Neuronal stem cell (in vitro differentiated cells): ENCODE measurements at regions not wholly inside any gene's neighbourhood (a gene's known extent, or its start where the extent isn't known, plus 50 kb on each side); places are given as distances from the start of the nearest gene placed in this dataset.
"Not testable (repeated sequence)": the region's sequence is repeated elsewhere in the genome, so short reads cannot be mapped to it uniquely, and the experiment has no call there.

Experiments used
- DNase-seq: peaks from one replicate; pipeline ENCODE4 v3.0.0-alpha.2; 2013; ENCODE audit warnings: low spot score
- H2AFZ ChIP-seq: one replicate; pipeline ENCODE4 v1.6.1; 2013; ENCODE audit warnings: mild to moderate bottlenecking, low read length, inconsistent platforms
- H2AK5ac ChIP-seq: 2 replicates; pipeline ENCODE4 v1.6.1; 2013; ENCODE audit warnings: low read depth, mild to moderate bottlenecking, inconsistent platforms, low read length, moderate library complexity, mixed read lengths
- H2BK120ac ChIP-seq: 2 replicates; pipeline ENCODE4 v1.6.1; 2013; ENCODE audit warnings: low read depth, mild to moderate bottlenecking, inconsistent platforms, low read length, moderate library complexity, mixed read lengths
- H2BK12ac ChIP-seq: one replicate; pipeline ENCODE4 v1.6.1; 2013; ENCODE audit warnings: low read length, inconsistent platforms
- H2BK15ac ChIP-seq: 2 replicates; pipeline ENCODE4 v1.6.1; 2013; ENCODE audit warnings: mild to moderate bottlenecking, low read length, inconsistent platforms, mixed read lengths
- H2BK5ac ChIP-seq: one replicate; pipeline ENCODE4 v1.6.1; 2013; ENCODE audit warnings: inconsistent platforms, mild to moderate bottlenecking, low read length, moderate library complexity
- H3K14ac ChIP-seq: one replicate; pipeline ENCODE4 v1.6.1; 2013; ENCODE audit warnings: low read length, inconsistent platforms
- H3K18ac ChIP-seq: 2 replicates; pipeline ENCODE4 v1.6.1; 2013; ENCODE audit warnings: low read length, inconsistent platforms
- H3K23ac ChIP-seq: 2 replicates; pipeline ENCODE4 v1.6.1; 2013; ENCODE audit warnings: low read depth, mild to moderate bottlenecking, mixed read lengths, low read length, inconsistent platforms; ENCODE audit not compliant: poor library complexity
- H3K27ac ChIP-seq: replicated peaks from 3 replicates; pipeline ENCODE4 v1.5.1; 2013; ENCODE audit warnings: low read length, inconsistent platforms
- H3K27me3 ChIP-seq, 3 experiments: 2 replicates each; pipeline ENCODE4 v1.6.1; 2013; ENCODE audit warnings: low read length in 3 of 3, mild to moderate bottlenecking in 2 of 3, inconsistent platforms in 1 of 3, low read depth in 1 of 3, mixed read lengths in 1 of 3, moderate library complexity in 1 of 3; ENCODE audit not compliant: control insufficient read depth in 3 of 3, insufficient read depth in 3 of 3
- H3K36me3 ChIP-seq, 2 donors: replicated peaks in 1 of 2; 2 replicates each; pipeline ENCODE4 v1.6.1; 2013; ENCODE audit warnings: low read length in 2 of 2; ENCODE audit not compliant: control insufficient read depth in 2 of 2, insufficient read depth in 2 of 2
- H3K4ac ChIP-seq: 2 replicates; pipeline ENCODE4 v1.6.1; 2013; ENCODE audit warnings: inconsistent platforms, mild to moderate bottlenecking, low read length, moderate library complexity
- H3K4me1 ChIP-seq, 2 donors: 1 replicate in 1 of 2; 2 replicates in 1 of 2; pipeline ENCODE4 v1.6.1; 2013; ENCODE audit warnings: low read length in 2 of 2, low read depth in 1 of 2; ENCODE audit not compliant: control insufficient read depth in 2 of 2, insufficient read depth in 1 of 2
- H3K4me2 ChIP-seq: one replicate; pipeline ENCODE4 v1.6.1; 2013; ENCODE audit warnings: mild to moderate bottlenecking, low read length, inconsistent platforms; ENCODE audit not compliant: insufficient read depth, poor library complexity, severe bottlenecking
- H3K4me3 ChIP-seq, 2 donors: 2 replicates each; pipeline ENCODE4 v1.5.1; 2013; ENCODE audit warnings: low read length in 2 of 2, mild to moderate bottlenecking in 2 of 2, inconsistent platforms in 1 of 2, moderate library complexity in 1 of 2
- H3K79me1 ChIP-seq: one replicate; pipeline ENCODE4 v1.6.1; 2013; ENCODE audit warnings: low read depth, mild to moderate bottlenecking, inconsistent platforms, low read length, moderate library complexity
- H3K9ac ChIP-seq: one replicate; pipeline ENCODE4 v1.6.1; 2013; ENCODE audit warnings: mild to moderate bottlenecking, low read depth, low read length, inconsistent platforms; ENCODE audit not compliant: poor library complexity
- H3K9me3 ChIP-seq, 2 donors: replicated peaks in 1 of 2; 2 replicates each; pipeline versions ENCODE3 to v1.6.1; 2013; ENCODE audit warnings: low read length in 2 of 2, mild to moderate bottlenecking in 2 of 2, inconsistent platforms in 1 of 2, low read depth in 1 of 2, mixed read lengths in 1 of 2, moderate library complexity in 1 of 2; ENCODE audit not compliant: control insufficient read depth in 2 of 2, insufficient read depth in 1 of 2
- H4K8ac ChIP-seq: one replicate; pipeline ENCODE4 v1.6.1; 2013; ENCODE audit warnings: low read depth, mild to moderate bottlenecking, inconsistent platforms, low read length, moderate library complexity
- H4K91ac ChIP-seq: one replicate; pipeline ENCODE4 v1.6.1; 2013; ENCODE audit warnings: low read length, low read depth, mild to moderate bottlenecking, inconsistent platforms; ENCODE audit not compliant: poor library complexity
- WGBS, 2 donors: extraction: QIAGEN DNeasy Blood & Tissue Kit; methylation state at CpG; one replicate each; pipeline ENCODE4 v1.1.7; 2013; ENCODE audit warnings: missing lambda C conversion rate in 2 of 2, mixed read lengths in 1 of 2; ENCODE audit not compliant: insufficient read length in 2 of 2, insufficient replicate concordance in 1 of 2; ENCODE audit errors: extremely low coverage in 2 of 2; 5-methylcytosine and 5-hydroxymethylcytosine counted together

GRCh38 chrX:77127571-77127970, 319.6 kb upstream of the FGF16 start:
- not testable (repeated sequence) for H3K27me3 ChIP-seq, H2AK5ac ChIP-seq, H3K18ac ChIP-seq, H3K14ac ChIP-seq, DNase-seq, H2BK120ac ChIP-seq, H2BK5ac ChIP-seq, H3K4me3 ChIP-seq, H3K27ac ChIP-seq, H4K8ac ChIP-seq, H3K9ac ChIP-seq, H3K4ac ChIP-seq, H3K36me3 ChIP-seq, H3K4me1 ChIP-seq, H3K4me2 ChIP-seq, H2BK15ac ChIP-seq, H4K91ac ChIP-seq, H3K79me1 ChIP-seq, H3K23ac ChIP-seq, H2BK12ac ChIP-seq, H3K9me3 ChIP-seq, H2AFZ ChIP-seq
- no CpG with 5 or more reads among the region's 2 CpGs for WGBS, 2 donors

GRCh38 chrX:77143907-77144306, 303.3 kb upstream of the FGF16 start:
- no CpG with 5 or more reads among the region's 7 CpGs for WGBS, 2 donors
- no peak overlapping the region for H4K8ac ChIP-seq
- no peak overlapping the region for H3K18ac ChIP-seq
- H3K4ac ChIP-seq: no peak overlapping the region
- H3K9ac ChIP-seq: no peak overlapping the region
- H2BK12ac ChIP-seq: no peak overlapping the region
- H2BK120ac ChIP-seq: no peak overlapping the region
- H3K14ac ChIP-seq: no peak overlapping the region
- H2BK5ac ChIP-seq: no peak overlapping the region
- H3K4me1 ChIP-seq: no peaks in the 10 kb centered on the region
- no peaks in the 10 kb centered on the region for H3K27me3 ChIP-seq
- H3K4me2 ChIP-seq: no peak overlapping the region
- H3K27ac ChIP-seq: no peak overlapping the region
- no peak overlapping the region for H2BK15ac ChIP-seq
- H3K9me3 ChIP-seq: no peaks in the 10 kb centered on the region
- no peak overlapping the region for H4K91ac ChIP-seq
- DNase-seq: no peak
- H3K23ac ChIP-seq: no peak overlapping the region
- no peak overlapping the region for H3K4me3 ChIP-seq
- H3K79me1 ChIP-seq: no peaks in the 10 kb centered on the region
- H2AFZ ChIP-seq: no peak overlapping the region
- H3K36me3 ChIP-seq: no peaks in the 10 kb centered on the region
- no peak overlapping the region for H2AK5ac ChIP-seq

- Histone ChIP-seq H3K9ac (no peak overlapping the region), H3K18ac (no peak overlapping the region), H3K4ac (no peak overlapping the region), H3K23ac (no peak overlapping the region), H3K4me2 (no peak overlapping the region), H3K14ac (no peak overlapping the region), H2BK5ac (no peak overlapping the region), H3K9me3 (no peaks in the 10 kb centered on the region), H3K4me3 (no peak overlapping the region), H3K79me1 (no peaks in the 10 kb centered on the region), H3K27ac (no peak overlapping the region), H3K36me3 (no peaks in the 10 kb centered on the region), H3K4me1 (no peaks in the 10 kb centered on the region), H2BK12ac (no peak overlapping the region), H4K8ac (no peak overlapping the region), H2BK120ac (no peak overlapping the region), H4K91ac (no peak overlapping the region), H2AK5ac (no peak overlapping the region), H3K27me3 (no peaks in the 10 kb centered on the region), H2AFZ (no peak overlapping the region), H2BK15ac (no peak overlapping the region)
- WGBS, 2 donors: no CpG with 5 or more reads among the region's 2 CpGs
- no peak for DNase-seq
Observed at GRCh38 chrX:77160301-77160700, 286.9 kb upstream of the FGF16 start.

DNA sequence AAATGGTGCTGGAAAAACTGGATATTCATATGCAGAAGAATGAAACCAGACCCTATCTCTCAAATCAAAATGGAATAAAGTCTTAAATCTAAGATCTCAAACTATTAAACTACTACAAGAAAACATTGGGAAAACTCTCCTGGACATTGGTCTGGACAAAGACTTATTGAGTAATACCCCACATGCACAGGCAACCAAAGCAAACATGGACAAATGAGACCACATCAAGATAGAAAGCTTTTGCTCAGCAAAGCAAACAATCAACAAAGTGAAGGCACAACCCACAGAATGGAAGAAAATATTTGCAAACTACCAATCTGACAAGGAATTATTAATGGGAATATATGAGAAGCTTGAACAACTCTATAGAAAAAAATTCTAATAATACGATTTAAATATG, 284.4 kb upstream of the FGF16 start:
- Histone ChIP-seq H3K9ac (no peak overlapping the region), H3K9me3 (no peaks in the 10 kb centered on the region), H4K8ac (no peak overlapping the region), H3K4me2 (no peak overlapping the region), H3K27me3 (no peaks in the 10 kb centered on the region), H3K4me3 (no peak overlapping the region), H3K14ac (no peak overlapping the region), H3K18ac (no peak overlapping the region), H3K4ac (no peak overlapping the region), H2BK12ac (no peak overlapping the region), H2BK120ac (no peak overlapping the region), H3K27ac (no peak overlapping the region), H4K91ac (no peak overlapping the region), H3K36me3 (no peaks in the 10 kb centered on the region), H2BK5ac (no peak overlapping the region), H2BK15ac (no peak overlapping the region), H2AFZ (no peak overlapping the region), H3K23ac (no peak overlapping the region), H3K79me1 (no peaks in the 10 kb centered on the region), H3K4me1 (no peaks in the 10 kb centered on the region), H2AK5ac (no peak overlapping the region)
- WGBS, 2 donors: no CpG with 5 or more reads among the region's 1 CpG
- no peak for DNase-seq
